ENCODE measurements at regions not wholly inside any gene's neighbourhood (a gene's known extent, or its start where the extent isn't known, plus 50 kb on each side); places are given as distances from the start of the nearest gene placed in this dataset.

GRCh38 chr22:23399367-23400285 is 180.5 kb downstream of the IGLL1 start:
- Histone ChIP-seq H3K36me3 (no peaks in the 10 kb centered on the region), H3K27ac (no peak overlapping the region), H3K9me3 (no peaks in the 10 kb centered on the region), H3K4me1 (ENCODE audit: insufficient read depth) (peaks cover 8% of the 10 kb centered on the region), H3K27me3 (no peaks in the 10 kb centered on the region), H3K4me3 (no peak overlapping the region)
- 73 to 82% (median 77%) methylated on average over 30 to 46 of the region's 46 CpGs for WGBS, 3 donors
- intact Hi-C loops (cut with DNase I), result loop anchor here (5.0 to 10.0 kb wide), 4 partner anchors 125 to 138 kb away; no protein-coding TSS in a partner anchor
- TF ChIP-seq CTCF (IDR thresholded peaks at IDR 0.05) (no peak), EP300 (IDR thresholded peaks at IDR 0.05) (no peak), POLR2A (IDR thresholded peaks at IDR 0.05) (no peak)
- peak in 4 of 5 donors; percentile 49 to 56 (median 50) for DNase-seq

GRCh38 chr22:23398701-23399366 is 181.3 kb downstream of the IGLL1 start:
- 78 to 83% (median 82%) methylated on average over 12 to 15 of the region's 15 CpGs for WGBS, 3 donors
- H3K9me3 ChIP-seq, result no peaks in the 10 kb centered on the region
- H3K36me3 ChIP-seq, result no peaks in the 10 kb centered on the region
- TF ChIP-seq EP300 (IDR thresholded peaks at IDR 0.05) (no peak), POLR2A (IDR thresholded peaks at IDR 0.05) (no peak), CTCF (IDR thresholded peaks at IDR 0.05) (no peak)
- no peak overlapping the region for H3K4me3 ChIP-seq
- peak in 2 of 5 donors; percentile 33 to 36 for DNase-seq
- peaks cover 8% of the 10 kb centered on the region for H3K4me1 ChIP-seq (ENCODE audit: insufficient read depth)
- no peak overlapping the region for H3K27ac ChIP-seq
- no peaks in the 10 kb centered on the region for H3K27me3 ChIP-seq
- intact Hi-C loops (cut with DNase I), result no loop called here

- 86 to 88% (median 88%) methylated on average over 23 to 29 of the region's 29 CpGs for WGBS, 3 donors
These were observed 182.2 kb downstream of the IGLL1 start for GRCh38 chr22:23397613-23398567.

More at GRCh38 chr22:23397613-23398567, 182.2 kb downstream of the IGLL1 start:
- intact Hi-C loops (cut with DNase I), result no loop called here
- Histone ChIP-seq H3K27ac (no peak overlapping the region), H3K27me3 (no peaks in the 10 kb centered on the region), H3K36me3 (no peaks in the 10 kb centered on the region), H3K9me3 (no peaks in the 10 kb centered on the region), H3K4me3 (no peak overlapping the region), H3K4me1 (ENCODE audit: insufficient read depth) (peaks cover 6% of the 10 kb centered on the region)
- no peak for TF ChIP-seq CTCF (IDR thresholded peaks at IDR 0.05)
- DNase-seq, result peak in 1 of 5 donors; percentile 30
